Inflammatory macrophage treated with lipopolysaccharide for 1 hour (primary cell): ENCODE measurements at regions not wholly inside any gene's neighbourhood (a gene's known extent, or its start where the extent isn't known, plus 50 kb on each side); places are given as distances from the start of the nearest gene placed in this dataset.
A peak's percentile ranks its signal among the peaks of the same experiment; 100 is the strongest.
"Not testable (repeated sequence)": the region's sequence is repeated elsewhere in the genome, so short reads cannot be mapped to it uniquely, and the experiment has no call there.

Source experiments
- DNase-seq, 2 donors: peaks; one replicate each; pipeline ENCODE4 v3.0.0-alpha.2; 2020 to 2022

GRCh38 chr10:37563107-37563714 is 294.2 kb downstream of the ZNF248 start:
- no peak for DNase-seq

DNA sequence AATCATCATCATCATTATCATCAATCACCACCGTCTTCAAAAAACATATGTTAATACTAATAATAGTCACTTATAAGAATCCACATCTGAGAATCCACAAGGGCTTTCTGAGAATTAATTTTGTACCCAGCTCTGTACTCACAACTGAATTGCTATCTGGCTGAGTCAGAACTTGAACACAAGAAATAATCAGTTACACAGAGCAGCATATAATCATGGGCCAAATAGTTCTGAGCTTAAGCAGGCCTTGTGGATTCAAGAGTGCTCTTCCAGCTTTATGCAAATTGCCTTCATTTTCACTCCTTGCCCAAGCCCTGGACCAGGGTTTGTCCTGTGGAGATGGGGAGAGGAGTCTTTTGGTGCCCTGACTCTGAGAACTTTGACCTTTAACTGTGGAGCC is 304.5 kb downstream of the ZNF248 start:
- no peak for DNase-seq

- no peak for DNase-seq
These were observed 308.4 kb downstream of the ZNF248 start for GRCh38 chr10:37549054-37549453.

GRCh38 chr10:37535459-37536246 is 321.8 kb downstream of the ZNF248 start:
- no peak for DNase-seq

DNA sequence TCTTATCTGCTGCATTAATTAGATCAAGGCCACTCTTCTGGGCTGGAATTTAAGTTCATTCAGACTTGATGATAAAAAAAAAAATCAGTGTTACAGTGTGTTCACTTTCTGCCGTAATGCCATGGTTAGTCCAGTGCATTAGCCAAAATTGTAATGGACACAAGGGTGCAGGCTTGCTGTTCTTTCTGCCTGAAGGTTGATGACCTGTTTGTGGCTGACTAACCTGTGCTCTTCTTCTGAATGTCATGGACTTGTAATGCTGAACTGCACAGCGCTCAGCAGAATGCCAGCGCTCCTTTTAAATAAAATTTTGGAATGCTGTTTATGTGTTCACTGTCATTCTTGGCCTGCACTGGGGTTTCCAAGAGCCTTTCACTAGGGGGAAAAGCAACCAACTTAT is 323.2 kb downstream of the ZNF248 start:
- DNase-seq, result no peak

DNA sequence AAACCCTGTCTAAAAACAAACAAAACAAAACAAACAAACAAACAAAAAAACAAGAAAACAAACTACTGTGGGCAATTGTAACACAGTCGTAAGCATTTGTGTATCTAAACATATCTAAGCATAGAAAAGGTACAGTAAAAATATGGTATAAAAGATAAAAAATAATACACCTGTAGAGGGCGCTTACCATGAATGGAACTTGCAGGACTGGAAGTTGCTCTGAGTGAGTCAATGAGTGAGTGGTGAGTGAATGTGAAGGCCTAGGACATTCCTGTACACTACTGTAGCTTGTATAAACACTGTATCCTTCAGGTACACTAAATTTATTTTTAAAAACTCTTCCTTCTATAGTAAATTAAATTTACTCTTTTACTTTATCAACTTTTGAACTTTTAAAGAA is 332.0 kb downstream of the ZNF248 start:
- peak in 1 of 2 donors; percentile 1 for DNase-seq

GRCh38 chr10:37520488-37520887 is 336.9 kb downstream of the ZNF248 start:
- no peak for DNase-seq

DNA sequence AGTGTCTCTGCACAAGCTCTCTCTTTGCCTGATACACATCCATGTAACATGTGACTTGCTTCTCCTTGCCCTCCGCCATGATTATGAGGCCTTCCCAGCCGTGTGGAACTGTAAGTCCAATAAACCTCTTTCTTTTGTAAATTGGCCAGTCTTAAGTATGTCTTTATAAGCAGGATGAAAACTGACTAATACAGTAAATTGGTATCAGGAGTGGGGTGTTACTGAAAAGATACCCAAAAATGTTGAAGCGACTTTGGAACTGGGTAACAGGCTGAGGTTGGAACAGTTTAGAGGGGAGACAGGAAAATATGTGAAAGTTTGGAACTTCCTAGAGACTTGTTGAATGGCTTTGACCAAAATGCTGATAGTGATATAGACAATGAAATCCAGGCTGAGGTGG is 346.9 kb downstream of the ZNF248 start:
- not testable (repeated sequence) for DNase-seq

GRCh38 chr10:37496061-37496460 is 361.3 kb downstream of the ZNF248 start:
- no peak for DNase-seq

GRCh38 chr10:37495415-37495814 is 362.0 kb downstream of the ZNF248 start:
- DNase-seq, result peak in 1 of 2 donors; percentile 0

- DNase-seq, result not testable (repeated sequence)
These were observed 364.1 kb downstream of the ZNF248 start for GRCh38 chr10:37493185-37493796.

GRCh38 chr10:37490266-37490665 is 364.9 kb downstream of the ANKRD30A start:
- DNase-seq, result no peak

GRCh38 chr10:37489658-37490003 is 364.2 kb downstream of the ANKRD30A start:
- DNase-seq, result no peak

GRCh38 chr10:37488792-37489657 is 363.6 kb downstream of the ANKRD30A start:
- no peak for DNase-seq

- not testable (repeated sequence) for DNase-seq
These were observed 355.2 kb downstream of the ANKRD30A start for GRCh38 chr10:37480596-37480995.

DNA sequence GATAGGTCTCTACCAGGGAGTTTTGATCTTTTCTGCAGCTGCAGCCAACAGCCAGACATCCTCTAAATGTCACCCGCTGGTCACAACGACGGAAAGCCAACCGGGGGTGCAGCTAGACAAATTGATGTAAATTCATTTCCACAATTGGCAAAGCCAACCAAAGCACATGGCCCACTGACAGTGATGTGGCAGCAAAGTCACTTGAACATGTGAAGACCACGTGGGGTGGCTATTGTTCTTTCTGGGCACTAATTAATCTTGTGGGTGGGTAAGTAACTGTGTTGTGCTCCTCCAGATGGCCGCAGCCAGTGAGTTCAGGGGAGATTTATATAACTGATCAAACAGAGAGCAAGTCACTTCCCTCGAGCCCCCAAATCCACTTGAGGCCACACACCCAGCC is 354.1 kb downstream of the ANKRD30A start:
- DNase-seq, result no peak

DNA sequence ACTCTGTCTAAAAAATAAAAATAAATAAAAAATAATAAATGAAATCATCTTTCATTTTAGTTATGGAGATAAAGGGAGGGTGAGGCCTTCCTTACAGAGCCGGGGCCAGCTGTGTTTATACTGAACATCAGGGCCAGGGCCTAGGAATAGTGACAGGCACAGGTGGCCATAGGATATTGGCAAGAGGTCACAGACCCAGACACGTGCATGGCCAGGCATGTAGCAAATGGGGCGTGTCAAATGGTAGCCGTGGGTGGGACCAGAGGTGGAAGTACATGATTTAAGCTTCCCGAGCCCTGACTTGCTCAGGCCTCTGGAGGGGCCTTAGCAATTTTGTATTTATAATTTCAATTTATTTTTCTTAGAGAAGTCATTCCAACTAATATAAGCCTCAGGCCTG is 353.0 kb downstream of the ANKRD30A start:
- no peak for DNase-seq

DNA sequence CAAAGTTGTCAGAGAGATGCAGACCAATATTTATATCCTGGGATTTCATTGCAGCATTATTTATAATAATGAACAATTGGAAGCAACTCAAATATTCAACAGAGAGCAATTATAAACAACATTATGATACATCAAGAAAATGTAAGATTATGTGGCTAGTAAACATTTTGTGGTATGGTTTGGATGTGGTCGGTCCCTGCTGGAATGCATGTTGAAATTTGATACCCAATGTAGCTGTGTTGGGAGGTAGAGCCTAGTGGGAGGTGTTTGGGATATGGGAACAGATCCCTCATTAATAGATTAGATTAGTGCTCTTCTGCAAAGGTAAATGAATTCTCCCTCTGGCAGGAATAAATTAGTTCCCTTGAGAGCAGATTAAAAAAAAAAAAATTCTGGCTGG is 350.9 kb downstream of the ANKRD30A start:
- no peak for DNase-seq

DNA sequence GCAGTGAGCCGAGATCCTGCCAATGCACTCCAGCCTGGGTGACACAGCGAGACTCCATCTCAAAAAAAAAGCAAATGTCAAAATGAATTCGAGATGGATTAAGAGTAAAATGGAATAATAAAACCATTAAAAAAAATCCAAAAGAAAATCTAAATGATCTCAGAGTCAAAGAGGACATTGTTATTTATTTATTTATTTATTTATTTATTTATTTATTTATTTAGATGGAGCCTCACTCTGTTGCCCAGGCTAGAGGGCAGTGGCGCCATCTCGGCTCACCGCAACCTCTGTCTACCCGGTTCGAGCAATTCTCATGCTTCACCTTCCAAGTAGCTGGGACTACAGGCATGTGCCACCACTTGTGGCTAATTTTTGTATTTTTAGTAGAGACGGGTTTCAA is 349.2 kb downstream of the ANKRD30A start:
- no peak for DNase-seq

GRCh38 chr10:37473906-37474305 is 348.5 kb downstream of the ANKRD30A start:
- no peak for DNase-seq

DNA sequence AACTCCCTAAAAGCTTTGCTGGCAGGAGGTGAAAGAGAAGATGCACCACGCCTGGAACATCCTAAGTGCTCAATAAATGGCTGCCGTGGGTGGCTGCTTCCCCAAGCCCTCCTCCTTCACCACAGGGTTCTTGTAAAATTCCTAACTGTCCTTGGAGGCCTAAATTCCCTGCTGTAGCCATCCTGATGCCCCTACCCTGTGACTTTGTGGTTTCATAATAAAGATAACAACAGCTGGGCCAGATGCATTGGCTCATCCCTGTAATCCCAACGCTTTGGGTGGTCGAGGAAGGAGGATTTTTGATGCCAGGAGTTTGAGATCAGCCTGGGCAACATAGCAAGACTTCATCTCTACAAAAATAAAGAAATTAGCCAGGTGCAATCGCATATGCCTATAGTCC is 341.8 kb downstream of the ANKRD30A start:
- DNase-seq, result no peak

DNA sequence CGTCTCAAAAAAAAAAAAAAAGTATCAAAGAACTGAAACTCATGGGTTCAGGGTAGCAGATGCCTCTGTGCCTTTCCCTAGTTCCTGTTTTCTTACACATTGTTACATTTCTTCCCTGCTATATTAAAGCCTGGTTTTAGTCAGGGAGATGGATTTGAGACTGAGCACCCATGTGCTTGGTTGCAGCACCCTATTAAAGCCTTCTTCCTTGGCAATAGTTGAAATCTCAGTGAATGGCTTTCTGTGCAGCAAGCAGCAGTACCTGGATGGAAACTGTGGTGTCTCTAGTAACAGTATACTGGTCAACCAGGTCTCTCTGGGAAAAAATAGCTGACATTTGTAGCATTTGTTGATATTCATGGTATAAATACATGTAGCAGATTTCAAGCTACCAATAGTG is 331.1 kb downstream of the ANKRD30A start:
- DNase-seq, result no peak

- no peak for DNase-seq
These were observed 322.8 kb downstream of the ANKRD30A start for GRCh38 chr10:37448161-37448560.
